Astrocyte (in vitro differentiated cells and primary cell): ENCODE measurements at regions not wholly inside any gene's neighbourhood (a gene's known extent, or its start where the extent isn't known, plus 50 kb on each side); places are given as distances from the start of the nearest gene placed in this dataset.
A peak's percentile ranks its signal among the peaks of the same experiment; 100 is the strongest.

Source experiments
- DNase-seq: peaks from one replicate; pipeline ENCODE4 v3.0.0-alpha.2; 2010; ENCODE audit warnings: low read depth
- FAIRE-seq: peaks from 2 replicates; lab custom pipeline; 2011; peaks lifted over from hg19 to GRCh38; lab: Jason Lieb, UNC
- H2AFZ ChIP-seq: 2 replicates; pipeline ENCODE4 v1.6.0; 2012; ENCODE audit warnings: low read depth, low read length, inconsistent platforms
- H3K27ac ChIP-seq: 2 replicates; pipeline ENCODE4 v1.5.1; 2011; ENCODE audit warnings: low read depth, low read length, inconsistent platforms
- H3K27me3 ChIP-seq: 2 replicates; pipeline ENCODE4 v1.6.0; 2011; ENCODE audit warnings: low read length, inconsistent platforms; ENCODE audit not compliant: insufficient read depth
- H3K36me3 ChIP-seq: 2 replicates; pipeline ENCODE4 v1.5.1; 2011; ENCODE audit warnings: low read length, inconsistent platforms; ENCODE audit not compliant: insufficient read depth
- H3K4me1 ChIP-seq: 2 replicates; pipeline ENCODE4 v1.5.1; 2011; ENCODE audit warnings: low read length, inconsistent platforms; ENCODE audit not compliant: insufficient read depth
- H3K4me2 ChIP-seq: 2 replicates; pipeline ENCODE4 v1.6.0; 2012; ENCODE audit warnings: low read length, inconsistent platforms
- H3K4me3 ChIP-seq: 2 replicates; pipeline ENCODE4 v1.5.1; 2011; ENCODE audit warnings: low read depth, mild to moderate bottlenecking, low read length, inconsistent platforms; ENCODE audit not compliant: insufficient read depth
- H3K79me2 ChIP-seq: 2 replicates; pipeline ENCODE4 v1.6.0; 2012; ENCODE audit warnings: mild to moderate bottlenecking, low read length, inconsistent platforms; ENCODE audit not compliant: insufficient read depth
- H3K9ac ChIP-seq: 2 replicates; pipeline ENCODE4 v1.6.0; 2012; ENCODE audit warnings: mild to moderate bottlenecking, low read length, inconsistent platforms
- H3K9me3 ChIP-seq: 2 replicates; pipeline ENCODE4 v1.5.1; 2012; ENCODE audit warnings: low read depth, mild to moderate bottlenecking, low read length, inconsistent platforms; ENCODE audit not compliant: insufficient read depth
- H4K20me1 ChIP-seq: 2 replicates; pipeline ENCODE4 v1.6.0; 2012; ENCODE audit warnings: low read length, inconsistent platforms; ENCODE audit not compliant: insufficient read depth
- H3K27ac Mint-ChIP-seq: one replicate; pipeline ENCODE4 v1.8.0; 2021; ENCODE audit warnings: mild to moderate bottlenecking, mixed read lengths; ENCODE audit not compliant: unreplicated experiment
- H3K27me3 Mint-ChIP-seq: one replicate; pipeline ENCODE4 v1.8.0; 2021; ENCODE audit warnings: low read depth, mixed read lengths; ENCODE audit not compliant: unreplicated experiment
- H3K36me3 Mint-ChIP-seq: one replicate; pipeline ENCODE4 v1.8.0; 2021; ENCODE audit warnings: low read depth, mixed read lengths; ENCODE audit not compliant: unreplicated experiment
- H3K4me1 Mint-ChIP-seq: one replicate; pipeline ENCODE4 v1.8.0; 2021; ENCODE audit warnings: low read depth, mixed read lengths; ENCODE audit not compliant: unreplicated experiment
- H3K4me3 Mint-ChIP-seq: one replicate; pipeline ENCODE4 v1.8.0; 2021; ENCODE audit warnings: mild to moderate bottlenecking, moderate library complexity, mixed read lengths; ENCODE audit not compliant: unreplicated experiment
- H3K9me3 Mint-ChIP-seq: one replicate; pipeline ENCODE4 v1.8.0; 2021; ENCODE audit warnings: mild to moderate bottlenecking, mixed read lengths; ENCODE audit not compliant: unreplicated experiment
- CTCF ChIP-seq: IDR thresholded peaks from 2 replicates; pipeline ENCODE4 v1.5.1; 2011; ENCODE audit warnings: low read depth, mild to moderate bottlenecking, inconsistent platforms, low read length, moderate library complexity; ENCODE audit not compliant: insufficient read depth
- EZH2 ChIP-seq: IDR thresholded peaks from 2 replicates; pipeline ENCODE4 v1.6.1; 2012; ENCODE audit warnings: mild to moderate bottlenecking, low read length, inconsistent platforms; ENCODE audit not compliant: insufficient read depth

GRCh38 chr2:133937669-133938068 is 316.2 kb upstream of the MGAT5 start:
- DNase-seq (peak; percentile 8), FAIRE-seq (no peak)
- Histone ChIP-seq H3K4me1 (no peaks in the 10 kb centered on the region), H3K4me3 (no peak overlapping the region), H3K4me2 (no peak overlapping the region), H3K9me3 (no peaks in the 10 kb centered on the region), H4K20me1 (no peaks in the 10 kb centered on the region), H2AFZ (no peak overlapping the region), H3K79me2 (no peaks in the 10 kb centered on the region), H3K36me3 (no peaks in the 10 kb centered on the region), H3K27ac (no peak overlapping the region), H3K9ac (no peak overlapping the region), H3K27me3 (no peaks in the 10 kb centered on the region)
- Mint-ChIP-seq H3K4me3 (no peak overlapping the region), H3K9me3 (no peaks in the 10 kb centered on the region), H3K36me3 (no peaks in the 10 kb centered on the region), H3K27ac (no peak overlapping the region), H3K4me1 (no peaks in the 10 kb centered on the region), H3K27me3 (peaks cover 4% of the 10 kb centered on the region)
- TF ChIP-seq EZH2 (no peak), CTCF (no peak)

- no peak overlapping the region for H3K4me3 ChIP-seq
- FAIRE-seq = no peak
- H3K36me3 Mint-ChIP-seq = no peaks in the 10 kb centered on the region
- no peak overlapping the region for H3K4me2 ChIP-seq
- H3K36me3 ChIP-seq = no peaks in the 10 kb centered on the region
- H3K79me2 ChIP-seq = no peaks in the 10 kb centered on the region
- H3K9ac ChIP-seq = no peak overlapping the region
- no peaks in the 10 kb centered on the region for H3K4me1 ChIP-seq
- H3K9me3 Mint-ChIP-seq = no peaks in the 10 kb centered on the region
- no peak for DNase-seq
- no peak for TF ChIP-seq CTCF
- TF ChIP-seq EZH2 = no peak
- no peak overlapping the region for H3K27ac Mint-ChIP-seq
- no peaks in the 10 kb centered on the region for H3K4me1 Mint-ChIP-seq
- H4K20me1 ChIP-seq = no peaks in the 10 kb centered on the region
- H3K9me3 ChIP-seq = no peaks in the 10 kb centered on the region
- H3K27ac ChIP-seq = no peak overlapping the region
- no peak overlapping the region for H3K4me3 Mint-ChIP-seq
- H2AFZ ChIP-seq = no peak overlapping the region
- H3K27me3 ChIP-seq = no peaks in the 10 kb centered on the region
- peaks cover 6% of the 10 kb centered on the region for H3K27me3 Mint-ChIP-seq
These were observed 313.7 kb upstream of the MGAT5 start for GRCh38 chr2:133940134-133940533.

- Mint-ChIP-seq H3K4me3 (no peak overlapping the region), H3K27me3 (peaks cover 6% of the 10 kb centered on the region), H3K4me1 (no peaks in the 10 kb centered on the region), H3K27ac (no peak overlapping the region), H3K9me3 (no peaks in the 10 kb centered on the region), H3K36me3 (no peaks in the 10 kb centered on the region)
- TF ChIP-seq CTCF (no peak), EZH2 (no peak)
- Histone ChIP-seq H3K9me3 (no peaks in the 10 kb centered on the region), H4K20me1 (no peaks in the 10 kb centered on the region), H3K36me3 (no peaks in the 10 kb centered on the region), H3K79me2 (no peaks in the 10 kb centered on the region), H3K4me1 (no peaks in the 10 kb centered on the region), H3K4me3 (no peak overlapping the region), H3K9ac (no peak overlapping the region), H2AFZ (no peak overlapping the region), H3K27ac (no peak overlapping the region), H3K27me3 (no peaks in the 10 kb centered on the region), H3K4me2 (no peak overlapping the region)
- no peak for DNase-seq
- no peak for FAIRE-seq
These were observed 312.2 kb upstream of the MGAT5 start for GRCh38 chr2:133941666-133942065.
